Epithelial cell of proximal tubule (primary cell): ENCODE measurements at regions not wholly inside any gene's neighbourhood (a gene's known extent, or its start where the extent isn't known, plus 50 kb on each side); places are given as distances from the start of the nearest gene placed in this dataset.

Experiments used
- DNase-seq: peaks from one replicate; pipeline ENCODE4 v3.0.0-alpha.2; 2011; ENCODE audit warnings: low read depth
- H3K4me3 ChIP-seq: 2 replicates; pipeline ENCODE4 v1.5.1; 2011; ENCODE audit warnings: low read depth, mild to moderate bottlenecking, low read length
- TF ChIP-seq, protein P1 (sequence below): conservative IDR thresholded peaks from 2 replicates; pipeline ENCODE4 v1.5.1; 2012; ENCODE audit warnings: low read depth, mild to moderate bottlenecking, low read length

DNA sequence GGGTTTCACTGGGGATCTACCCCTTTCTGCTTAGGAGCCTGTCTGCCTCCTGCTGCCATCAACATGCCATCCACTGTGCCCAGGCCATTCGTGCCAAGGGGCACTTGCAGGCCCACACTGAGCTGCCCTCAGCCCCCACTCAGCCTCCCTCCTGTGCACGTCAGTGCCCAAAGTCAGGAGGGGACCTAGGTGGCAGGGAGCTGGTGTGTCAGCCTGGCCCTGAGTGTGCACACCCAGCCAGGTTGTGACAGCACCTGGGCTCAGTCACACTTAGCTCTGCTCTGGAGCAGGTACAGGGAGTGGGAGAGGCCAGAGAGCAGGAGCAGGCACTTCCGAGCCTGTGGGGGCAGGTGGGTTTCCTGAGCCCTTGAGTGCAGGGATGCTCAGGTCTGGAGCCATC, 63.6 kb upstream of the SYNCRIP start:
- H3K4me3 ChIP-seq: no peak overlapping the region
- DNase-seq: no peak
- TF ChIP-seq, protein P1, sequence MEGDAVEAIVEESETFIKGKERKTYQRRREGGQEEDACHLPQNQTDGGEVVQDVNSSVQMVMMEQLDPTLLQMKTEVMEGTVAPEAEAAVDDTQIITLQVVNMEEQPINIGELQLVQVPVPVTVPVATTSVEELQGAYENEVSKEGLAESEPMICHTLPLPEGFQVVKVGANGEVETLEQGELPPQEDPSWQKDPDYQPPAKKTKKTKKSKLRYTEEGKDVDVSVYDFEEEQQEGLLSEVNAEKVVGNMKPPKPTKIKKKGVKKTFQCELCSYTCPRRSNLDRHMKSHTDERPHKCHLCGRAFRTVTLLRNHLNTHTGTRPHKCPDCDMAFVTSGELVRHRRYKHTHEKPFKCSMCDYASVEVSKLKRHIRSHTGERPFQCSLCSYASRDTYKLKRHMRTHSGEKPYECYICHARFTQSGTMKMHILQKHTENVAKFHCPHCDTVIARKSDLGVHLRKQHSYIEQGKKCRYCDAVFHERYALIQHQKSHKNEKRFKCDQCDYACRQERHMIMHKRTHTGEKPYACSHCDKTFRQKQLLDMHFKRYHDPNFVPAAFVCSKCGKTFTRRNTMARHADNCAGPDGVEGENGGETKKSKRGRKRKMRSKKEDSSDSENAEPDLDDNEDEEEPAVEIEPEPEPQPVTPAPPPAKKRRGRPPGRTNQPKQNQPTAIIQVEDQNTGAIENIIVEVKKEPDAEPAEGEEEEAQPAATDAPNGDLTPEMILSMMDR: no peak

DNA sequence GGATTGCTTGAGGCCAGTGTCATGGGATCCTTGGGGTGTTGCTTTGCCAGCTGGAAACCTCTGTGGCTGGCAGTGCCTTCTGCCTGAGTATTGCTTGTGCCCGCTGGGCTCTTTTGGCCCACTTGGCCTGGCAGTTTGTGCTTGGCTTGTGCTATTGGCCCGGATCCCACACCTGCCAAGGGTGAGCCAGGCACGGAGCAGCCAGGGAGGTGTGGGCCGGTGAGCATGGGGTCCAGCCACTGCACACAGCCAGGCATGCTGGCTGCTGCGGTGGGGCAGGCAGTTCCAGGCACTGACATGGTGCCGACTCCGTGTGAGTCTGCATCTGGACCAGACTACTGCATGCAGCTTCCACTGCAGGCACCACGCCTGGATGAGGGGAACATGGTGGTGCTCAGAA, 62.5 kb upstream of the SYNCRIP start:
- no peak for DNase-seq
- no peak overlapping the region for H3K4me3 ChIP-seq
- TF ChIP-seq, protein P1: no peak

DNA sequence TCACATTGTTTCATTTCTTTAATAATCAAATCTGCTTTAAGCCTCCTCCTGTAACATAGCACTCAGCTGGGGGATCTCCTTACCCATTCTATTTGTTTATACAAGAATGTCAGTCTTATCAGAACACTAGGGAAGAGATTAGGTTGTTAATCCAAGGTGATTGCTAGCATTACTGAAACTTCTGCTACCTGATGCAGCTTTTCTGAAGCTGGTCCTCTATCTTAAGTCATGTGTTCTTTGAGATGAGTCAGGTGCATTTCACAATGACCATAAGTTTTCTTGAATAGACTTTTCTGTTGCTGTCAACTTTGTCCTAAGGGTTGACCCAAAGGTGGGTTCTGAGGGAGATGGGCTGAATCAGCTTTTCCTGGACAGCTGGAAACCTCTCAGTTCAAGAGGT, 60.7 kb upstream of the SYNCRIP start:
- no peak overlapping the region for H3K4me3 ChIP-seq
- TF ChIP-seq, protein P1: no peak
- no peak for DNase-seq
